DMS153 treated with DMSO at 0.1 percent for 48 hours (cell line): ENCODE measurements at regions not wholly inside any gene's neighbourhood (a gene's known extent, or its start where the extent isn't known, plus 50 kb on each side); places are given as distances from the start of the nearest gene placed in this dataset.

Experiments used
- DNase-seq: peaks from one replicate; lab custom pipeline; 2025; ENCODE audit not compliant: unreplicated experiment; lab: John Stamatoyannopoulos, UW

DNA sequence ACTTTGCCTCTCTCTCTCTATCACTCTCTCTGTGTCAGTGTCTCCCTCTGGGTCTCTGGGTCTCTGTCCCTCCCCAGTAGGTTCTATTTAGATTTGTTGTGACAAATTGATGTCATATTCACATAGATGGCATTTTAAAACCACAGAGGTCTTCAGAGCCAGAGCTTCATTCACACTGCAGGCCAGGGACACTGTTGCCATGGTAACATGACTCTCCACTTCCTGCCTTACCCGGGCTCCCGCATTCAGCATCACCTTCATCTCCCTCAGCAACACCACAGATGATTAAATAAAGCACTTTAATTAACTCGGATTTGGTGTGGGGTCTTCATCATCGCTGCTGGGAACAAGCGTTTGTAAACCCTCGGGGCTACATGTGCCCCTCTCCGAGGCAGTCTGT is 132.6 kb downstream of the ETS2 start:
- DNase-seq: peak; percentile 79

GRCh38 chr21:38937844-38938243 is 132.1 kb downstream of the ETS2 start:
- no peak for DNase-seq

DNA sequence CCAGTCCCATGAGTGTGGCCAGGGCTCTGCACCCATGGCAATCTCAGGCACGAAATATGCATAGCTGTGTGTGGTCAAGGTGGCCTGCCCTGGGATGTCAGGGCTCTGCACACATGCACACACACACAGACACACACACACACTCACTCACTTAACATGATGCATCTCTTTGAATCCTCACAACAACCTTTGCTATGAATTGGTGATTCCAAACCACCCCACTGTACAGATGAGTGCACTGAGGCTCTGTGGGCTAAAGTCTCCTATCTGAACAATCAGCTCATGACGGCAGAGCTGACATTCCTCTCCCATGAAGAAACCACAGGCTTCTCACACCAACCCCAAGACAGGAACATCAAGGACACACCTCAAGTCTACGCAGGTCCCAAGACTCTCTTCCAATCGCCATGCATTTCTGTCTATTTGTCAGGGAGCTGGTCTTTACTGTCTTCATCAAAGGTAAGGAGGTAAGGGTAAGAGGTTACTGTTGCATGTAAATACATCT is 131.6 kb downstream of the ETS2 start:
- no peak for DNase-seq

- no peak for DNase-seq
Measured at GRCh38 chr21:38936240-38936639, 130.5 kb downstream of the ETS2 start.

- no peak for DNase-seq
Measured at GRCh38 chr21:38933731-38934130, 128.0 kb downstream of the ETS2 start.

DNA sequence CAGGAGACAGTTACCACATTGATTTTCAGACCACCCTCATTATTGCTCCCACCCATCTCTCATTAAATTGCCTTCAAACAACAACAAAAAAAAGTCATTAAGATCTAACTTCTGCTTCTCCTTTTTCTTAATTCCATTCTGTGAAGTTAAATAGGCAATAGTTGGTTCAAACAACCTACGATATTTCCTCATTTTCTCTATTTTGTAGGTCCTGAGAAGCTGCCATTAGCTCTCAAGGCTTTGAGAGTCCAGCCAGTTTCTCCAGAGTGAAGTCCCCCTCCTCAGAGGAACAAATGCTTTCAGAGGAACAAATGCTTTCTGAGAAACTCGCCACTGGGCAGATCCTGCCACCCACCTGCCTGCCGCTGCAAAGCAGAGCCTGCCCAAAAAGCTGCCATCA is 125.6 kb downstream of the ETS2 start:
- DNase-seq: no peak

- no peak for DNase-seq
Measured at GRCh38 chr21:38930853-38931252, 125.1 kb downstream of the ETS2 start.

GRCh38 chr21:38930066-38930465 is 124.3 kb downstream of the ETS2 start:
- no peak for DNase-seq

DNA sequence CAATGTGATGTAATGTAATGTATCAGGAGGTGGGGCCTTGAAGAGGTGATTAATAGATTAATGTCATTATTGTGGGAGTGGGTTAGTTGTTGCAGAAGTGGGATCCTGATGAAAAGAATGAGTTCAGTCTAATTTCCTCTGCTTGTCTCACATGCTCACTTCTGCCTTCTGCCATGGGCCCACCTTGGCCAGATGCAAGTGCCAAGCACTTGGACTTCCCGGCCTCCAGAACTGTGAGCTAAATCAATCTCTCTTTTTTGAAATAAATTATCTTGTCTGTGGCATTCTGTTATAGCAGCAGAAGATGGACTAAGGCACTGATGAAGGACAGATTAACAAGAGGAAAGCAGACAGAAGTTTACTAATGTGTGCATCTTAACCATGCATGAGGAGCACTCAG is 123.9 kb downstream of the ETS2 start:
- no peak for DNase-seq

GRCh38 chr21:38929142-38929541 is 123.4 kb downstream of the ETS2 start:
- DNase-seq: no peak

GRCh38 chr21:38927776-38928175 is 122.0 kb downstream of the ETS2 start:
- no peak for DNase-seq

- DNase-seq: peak; percentile 28
Measured at GRCh38 chr21:38925923-38926322, 120.2 kb downstream of the ETS2 start.

DNA sequence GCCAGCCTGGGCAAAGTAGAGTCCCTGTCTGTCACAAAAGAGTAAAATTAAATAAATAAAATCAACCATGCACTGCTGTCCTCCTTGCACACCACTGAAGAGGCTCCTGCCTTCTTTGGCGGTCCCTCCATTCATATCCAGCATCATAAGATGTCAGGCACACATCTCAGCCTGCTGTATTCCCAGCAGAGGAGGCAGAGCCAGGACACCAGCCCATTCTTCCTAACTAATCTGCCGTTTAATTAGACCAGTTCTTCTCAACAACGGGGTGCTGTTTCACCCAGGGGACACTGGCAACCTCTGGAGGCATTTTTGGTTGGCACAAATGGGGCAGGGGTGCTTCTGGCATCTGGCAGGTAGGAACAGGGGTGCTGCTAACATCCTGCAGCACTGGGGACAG is 119.7 kb downstream of the ETS2 start:
- DNase-seq: no peak

GRCh38 chr21:38924954-38925353 is 119.2 kb downstream of the ETS2 start:
- no peak for DNase-seq

GRCh38 chr21:38923429-38923828 is 117.7 kb downstream of the ETS2 start:
- no peak for DNase-seq

GRCh38 chr21:38922474-38923235 is 116.9 kb downstream of the ETS2 start:
- DNase-seq: no peak

DNA sequence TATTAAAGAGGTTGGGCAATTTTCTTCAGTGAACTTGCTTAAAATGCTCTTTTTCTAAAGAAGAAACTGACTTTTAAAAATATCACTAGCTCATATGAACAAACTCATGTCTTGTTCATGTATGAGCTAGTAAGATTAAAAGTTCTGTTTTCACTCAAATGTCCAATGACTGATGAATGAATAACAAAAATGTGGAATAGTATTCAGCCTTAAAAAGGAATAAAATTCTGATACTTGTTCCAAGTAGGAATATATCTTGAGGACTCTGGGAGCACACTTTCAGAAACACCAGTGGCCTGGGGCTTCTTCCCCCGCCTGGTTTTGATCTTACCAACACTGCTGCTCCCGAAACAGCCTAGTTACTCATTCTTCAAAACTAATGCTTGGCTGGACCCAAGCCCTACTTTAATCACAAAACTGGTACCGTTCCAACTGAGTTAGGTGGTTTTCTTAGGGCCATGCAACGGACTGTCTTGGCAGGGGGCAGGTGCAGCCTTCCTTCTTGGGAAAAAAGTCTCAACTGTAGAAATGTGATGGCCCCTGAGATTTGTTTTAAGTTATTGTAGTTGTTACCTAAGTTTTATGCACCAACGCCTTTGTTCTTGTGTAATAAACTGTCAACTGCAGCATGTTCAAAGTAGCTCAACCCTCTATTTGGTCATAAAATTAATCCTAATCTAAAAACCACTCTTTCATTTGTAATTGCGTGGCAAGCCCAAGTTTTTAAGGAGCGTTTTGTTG is 116.0 kb downstream of the ETS2 start:
- no peak for DNase-seq

DNA sequence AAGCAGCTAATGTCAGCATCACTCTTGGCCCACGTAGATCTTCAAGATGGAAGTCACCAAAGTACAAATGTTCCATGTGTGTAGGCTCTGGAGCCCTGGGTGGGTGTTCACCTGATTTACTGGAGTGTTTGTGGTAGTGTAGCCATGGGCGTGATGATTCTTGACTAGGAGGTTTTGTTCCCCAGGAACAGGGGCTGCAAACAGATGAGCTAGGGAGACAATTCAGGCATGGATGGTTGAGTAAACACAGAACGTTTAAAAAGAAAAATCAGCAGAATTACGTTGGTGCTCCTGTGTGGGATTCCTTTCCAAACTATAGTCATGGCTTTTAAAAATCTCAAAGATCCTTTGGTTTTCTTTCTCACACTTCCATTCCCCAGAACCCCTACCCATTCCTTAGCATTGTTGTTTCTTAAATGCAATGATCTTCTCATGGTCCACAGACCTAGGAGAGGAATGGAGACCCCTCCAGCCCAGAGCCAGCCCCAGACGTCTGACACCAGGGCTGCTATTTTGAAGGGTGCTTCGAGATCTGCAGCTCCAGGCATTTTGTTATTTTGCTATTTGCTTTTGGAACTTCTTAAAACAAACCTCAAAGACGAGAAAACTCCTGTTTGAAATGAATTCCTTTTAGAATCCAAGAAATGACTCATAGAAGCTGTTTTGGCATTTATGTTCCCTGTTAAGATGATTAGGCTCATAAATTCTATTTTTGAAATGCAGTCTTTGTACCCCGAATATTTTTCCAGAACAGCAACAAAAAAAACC is 115.1 kb downstream of the ETS2 start:
- DNase-seq: no peak

GRCh38 chr21:38918607-38919346 is 113.0 kb downstream of the ETS2 start:
- DNase-seq: no peak

- DNase-seq: peak; percentile 90
Measured at GRCh38 chr21:38917043-38917774, 111.5 kb downstream of the ETS2 start.
